ENCODE measurements at regions not wholly inside any gene's neighbourhood (a gene's known extent, or its start where the extent isn't known, plus 50 kb on each side); places are given as distances from the start of the nearest gene placed in this dataset.
"Not testable (repeated sequence)": the region's sequence is repeated elsewhere in the genome, so short reads cannot be mapped to it uniquely, and the experiment has no call there.

DNA sequence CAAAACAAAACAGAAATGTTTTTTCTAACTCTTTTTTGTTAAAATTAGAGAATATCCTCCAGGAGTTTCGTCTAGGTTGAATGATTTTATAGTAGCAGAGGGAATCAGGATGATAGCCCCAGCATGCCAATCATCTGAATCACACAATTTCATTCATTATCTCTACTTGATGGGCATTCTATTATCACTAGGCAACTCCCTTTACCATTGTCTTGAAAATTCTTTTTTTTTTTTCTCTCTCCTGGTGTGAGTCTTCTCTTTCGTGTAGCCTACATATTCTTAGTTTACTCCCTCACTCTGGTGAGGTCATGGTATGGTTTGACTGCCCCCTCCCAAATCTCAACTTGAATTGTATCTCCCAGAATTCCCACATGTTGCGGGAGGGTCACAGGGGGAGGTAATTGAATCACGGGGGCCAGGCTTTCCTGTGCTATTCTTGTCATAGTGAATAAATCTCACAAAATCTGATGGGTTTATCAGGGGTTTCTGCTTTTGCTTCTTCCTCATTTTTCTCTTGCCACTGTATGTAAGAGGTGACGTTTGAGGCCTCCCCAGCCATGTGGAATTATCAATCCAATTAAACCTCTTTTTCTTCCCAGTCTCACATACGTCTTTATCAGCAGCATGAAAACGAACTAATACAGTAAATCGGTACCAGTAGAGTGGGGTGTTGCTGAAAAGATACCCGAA, 105.0 kb downstream of the OTUD1 start:
- no peak for DNase-seq (ENCODE audit: low read depth, low spot score)

DNA sequence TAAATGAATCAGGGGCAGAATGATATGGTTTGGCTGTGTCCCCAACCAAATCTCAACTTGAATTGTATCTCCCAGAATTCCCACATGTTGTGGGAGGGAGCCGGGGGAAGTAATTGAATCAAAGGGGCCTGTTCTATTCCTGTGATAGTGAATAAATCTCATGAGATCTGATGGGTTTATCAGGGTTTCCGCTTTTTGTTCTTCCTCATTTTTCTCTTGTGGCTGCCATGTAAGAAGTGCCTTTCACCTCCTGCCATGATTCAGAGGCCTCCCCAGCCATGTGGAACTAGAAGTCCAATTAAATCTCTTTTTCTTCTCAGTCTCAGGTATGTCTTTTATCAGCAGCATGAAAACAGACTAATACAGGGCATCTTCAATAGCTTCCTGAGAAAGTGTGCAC, 107.0 kb downstream of the OTUD1 start:
- not testable (repeated sequence) for DNase-seq (ENCODE audit: low read depth, low spot score)

DNA sequence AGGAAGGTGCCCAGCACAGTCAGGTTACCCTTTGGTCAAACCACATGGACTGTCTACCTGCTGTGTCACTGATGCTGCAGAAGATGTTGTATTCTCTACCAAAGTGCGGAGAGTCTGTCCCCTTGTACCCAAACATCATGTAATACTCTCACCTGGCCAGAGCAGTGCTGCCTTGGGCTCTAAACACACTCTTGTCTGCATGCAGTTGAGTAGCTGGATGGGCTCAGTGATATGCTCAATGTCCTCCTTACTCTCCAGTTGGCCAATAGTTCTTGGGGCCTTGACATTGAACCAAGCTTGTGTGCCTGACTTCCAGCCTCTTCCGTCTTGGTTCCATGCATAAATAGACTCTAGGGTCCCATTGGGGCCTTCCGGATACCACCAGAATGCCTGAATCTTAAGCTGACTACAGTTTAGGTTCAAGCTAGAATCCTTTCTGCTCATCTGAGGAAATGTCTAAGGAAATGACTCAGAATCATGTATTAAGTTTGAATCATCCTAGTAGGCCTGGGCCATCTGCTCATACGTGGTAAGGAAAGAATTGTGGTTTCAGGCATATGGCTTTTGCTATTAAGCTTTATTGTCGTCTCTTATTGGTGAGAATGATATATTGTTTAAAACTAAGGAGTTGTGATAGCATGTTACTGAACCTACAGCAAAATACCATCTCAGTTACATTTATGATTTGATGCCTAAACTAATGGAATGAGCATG, 118.0 kb downstream of the OTUD1 start:
- DNase-seq (ENCODE audit: low read depth, low spot score) = no peak

DNA sequence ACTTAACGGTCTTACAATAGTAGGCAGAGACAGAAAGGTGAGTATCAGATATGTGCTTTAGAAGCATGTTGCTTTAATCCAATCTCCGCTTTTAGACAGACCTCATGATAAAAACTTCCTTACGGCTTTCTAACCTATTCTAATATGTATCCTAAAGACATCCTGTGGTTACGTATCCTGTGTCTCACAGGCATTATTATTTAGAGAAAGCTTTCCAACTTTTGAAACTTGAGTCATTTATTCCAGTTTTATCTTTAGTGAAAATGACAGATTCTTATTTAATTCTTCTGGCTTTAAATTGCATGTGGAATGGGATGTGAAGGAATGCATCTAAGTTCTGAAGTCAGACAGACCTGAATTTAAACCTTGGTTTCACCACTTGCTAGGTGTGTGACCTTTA, 118.9 kb downstream of the OTUD1 start:
- DNase-seq (ENCODE audit: low read depth, low spot score) = no peak

DNA sequence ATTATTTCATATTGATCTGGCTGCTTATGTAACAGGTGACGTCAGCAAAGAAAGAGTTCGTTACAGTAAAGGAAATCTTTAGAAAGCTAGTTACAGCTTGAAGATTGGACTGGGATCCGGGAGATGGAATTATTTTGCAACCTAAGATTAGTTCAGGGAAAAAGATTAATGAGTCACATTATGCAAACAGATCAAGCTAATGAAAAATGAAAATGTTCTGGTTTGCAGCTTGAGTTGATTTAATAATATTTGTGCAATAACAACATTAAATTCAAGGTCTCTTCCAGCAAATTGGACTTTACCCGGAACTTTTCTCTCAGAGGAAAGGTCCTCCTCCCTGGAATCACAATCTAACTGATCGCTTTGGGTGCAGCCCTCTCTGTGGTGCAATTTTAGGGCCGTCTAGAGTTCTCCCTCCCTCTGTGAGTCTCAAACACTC, 119.5 kb downstream of the OTUD1 start:
- no peak for DNase-seq (ENCODE audit: low read depth, low spot score)

DNA sequence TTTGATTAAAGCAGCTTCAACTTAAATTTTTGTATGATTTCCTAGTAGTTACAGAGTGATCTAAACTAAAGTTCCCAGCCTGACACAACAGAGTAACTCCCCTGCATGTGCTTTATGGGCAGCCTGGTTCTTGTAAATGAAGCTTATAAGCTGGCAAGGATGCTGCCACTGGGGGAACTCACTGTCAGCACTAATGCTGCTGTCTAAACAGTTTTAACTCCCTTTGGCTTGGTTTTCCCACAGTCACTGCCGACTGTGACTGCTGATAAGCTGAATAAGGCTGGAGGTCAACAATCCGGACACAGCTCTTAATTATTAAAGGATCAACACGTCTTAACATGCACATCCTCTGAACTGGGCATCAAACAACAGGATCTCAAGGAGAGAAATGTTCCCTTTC, 130.1 kb downstream of the OTUD1 start:
- DNase-seq (ENCODE audit: low read depth, low spot score) = no peak

DNA sequence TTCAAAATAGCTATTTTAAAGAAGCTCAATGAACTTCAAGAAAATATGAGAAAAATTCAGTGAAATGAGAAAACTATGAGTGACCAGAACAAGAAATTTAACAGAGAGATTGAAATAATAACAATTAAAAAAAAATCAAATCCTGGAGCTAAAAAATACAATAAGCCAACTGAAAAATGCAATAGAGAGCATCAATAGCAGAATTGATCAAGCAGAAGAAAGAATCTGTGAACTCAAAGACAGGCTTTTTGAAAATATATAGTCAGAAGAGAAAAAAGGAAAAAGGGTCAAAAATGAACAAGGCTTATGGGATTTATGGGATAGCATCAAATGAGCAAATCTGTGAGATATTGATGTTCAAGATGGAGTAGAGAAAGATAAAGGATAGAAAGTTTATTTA, 133.0 kb downstream of the OTUD1 start:
- DNase-seq (ENCODE audit: low read depth, low spot score) = no peak

DNA sequence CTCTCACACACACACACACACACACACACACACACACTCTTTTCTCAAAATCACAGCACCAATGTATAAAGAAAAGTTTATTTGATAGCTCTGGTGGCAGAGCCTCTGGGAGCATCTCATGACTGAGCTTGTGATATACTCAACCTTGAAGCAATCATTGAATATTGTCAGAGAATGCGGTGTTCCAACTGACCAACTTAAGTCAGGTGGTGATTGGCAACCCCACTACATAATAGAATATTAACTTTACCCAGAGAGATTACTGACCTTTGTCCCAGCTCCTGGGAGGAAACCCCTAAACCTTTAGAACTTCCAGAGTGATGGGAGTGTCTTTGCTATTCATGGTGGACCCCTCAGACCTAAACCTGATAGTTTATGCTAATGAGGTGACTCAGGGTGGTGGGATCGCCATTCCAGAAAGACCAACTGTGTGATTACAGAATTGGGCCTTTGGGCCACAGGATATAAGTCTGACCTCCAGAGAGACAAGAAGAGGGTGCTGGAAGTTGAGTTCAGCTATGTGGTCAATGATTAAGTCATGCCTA, 143.1 kb downstream of the OTUD1 start:
- DNase-seq (ENCODE audit: low read depth, low spot score) = no peak

DNA sequence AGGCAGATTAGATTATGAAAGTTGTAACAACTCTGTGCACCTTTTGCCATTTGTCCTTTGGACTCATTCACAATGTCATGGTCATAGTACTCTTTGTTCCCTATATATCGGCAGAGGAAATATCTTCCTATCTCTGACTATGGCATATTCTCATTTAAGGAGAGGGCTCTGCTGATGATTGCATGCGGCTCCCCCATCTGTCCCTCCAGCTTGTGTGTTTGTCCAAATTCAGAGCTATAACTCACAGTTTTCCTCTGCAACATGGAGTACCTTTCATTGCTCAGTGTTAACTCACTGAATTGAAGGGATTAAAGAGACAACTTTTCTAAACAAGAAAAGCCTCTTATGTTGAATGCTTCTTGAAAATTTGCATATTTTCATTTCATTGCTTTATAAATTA, 145.5 kb downstream of the OTUD1 start:
- no peak for DNase-seq (ENCODE audit: low read depth, low spot score)

DNA sequence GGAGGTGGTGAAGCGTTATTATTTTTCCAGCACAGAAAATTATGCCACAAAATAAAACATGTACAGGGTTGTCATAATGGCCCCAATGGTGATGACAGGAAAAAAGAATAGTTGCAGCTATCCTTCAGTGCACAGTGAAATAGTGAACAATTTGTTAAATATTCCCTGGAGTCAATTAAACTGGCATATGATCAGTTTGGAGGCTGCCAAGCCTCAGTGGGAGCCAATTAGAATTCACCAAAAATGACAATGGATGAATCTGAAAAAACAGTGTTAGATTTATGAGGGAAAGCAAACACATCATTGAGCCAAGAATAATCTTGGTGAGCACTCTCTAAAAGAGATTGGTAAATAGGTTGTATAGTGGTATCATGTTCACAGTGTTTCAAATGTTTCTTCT, 146.3 kb downstream of the OTUD1 start:
- DNase-seq (ENCODE audit: low read depth, low spot score) = no peak

DNA sequence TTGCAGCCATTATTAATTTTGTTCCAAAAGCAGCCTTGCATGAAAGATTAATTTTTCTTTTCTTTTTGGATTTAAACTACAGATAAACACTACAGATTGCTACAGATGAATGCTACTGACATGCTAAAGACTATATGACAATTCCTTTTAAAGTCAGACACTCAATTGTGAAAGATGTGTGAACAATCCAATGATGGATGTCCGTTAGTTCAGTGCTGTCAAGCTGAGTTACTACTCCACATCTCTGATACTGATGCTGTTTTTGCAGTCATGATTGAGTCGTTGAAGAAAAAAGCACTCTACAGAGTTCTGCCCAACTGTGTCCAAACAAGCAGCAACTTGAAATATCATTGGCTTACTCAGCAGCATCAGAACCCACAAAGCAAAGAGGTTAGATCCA, 146.8 kb downstream of the OTUD1 start:
- DNase-seq (ENCODE audit: low read depth, low spot score) = no peak

DNA sequence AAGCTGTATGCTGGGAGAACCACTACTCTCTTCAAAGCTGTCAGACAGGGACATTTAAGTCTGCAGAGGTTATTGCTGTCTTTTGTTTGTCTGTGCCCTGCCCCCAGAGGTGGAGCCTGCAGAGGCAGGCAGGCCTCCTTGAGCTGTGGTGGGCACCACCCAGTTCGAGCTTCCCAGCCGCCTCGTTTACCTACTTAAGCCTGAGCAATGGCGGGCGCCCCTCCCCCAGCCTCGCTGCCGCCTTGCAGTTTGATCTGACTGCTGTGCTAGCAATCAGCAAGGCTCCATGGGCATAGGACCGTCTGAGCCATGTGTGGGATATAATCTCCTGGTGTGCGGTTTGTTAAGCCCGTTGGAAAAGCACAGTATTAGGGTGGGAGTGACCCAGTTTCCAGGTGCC, 156.4 kb downstream of the OTUD1 start:
- DNase-seq (ENCODE audit: low read depth, low spot score) = not testable (repeated sequence)

DNA sequence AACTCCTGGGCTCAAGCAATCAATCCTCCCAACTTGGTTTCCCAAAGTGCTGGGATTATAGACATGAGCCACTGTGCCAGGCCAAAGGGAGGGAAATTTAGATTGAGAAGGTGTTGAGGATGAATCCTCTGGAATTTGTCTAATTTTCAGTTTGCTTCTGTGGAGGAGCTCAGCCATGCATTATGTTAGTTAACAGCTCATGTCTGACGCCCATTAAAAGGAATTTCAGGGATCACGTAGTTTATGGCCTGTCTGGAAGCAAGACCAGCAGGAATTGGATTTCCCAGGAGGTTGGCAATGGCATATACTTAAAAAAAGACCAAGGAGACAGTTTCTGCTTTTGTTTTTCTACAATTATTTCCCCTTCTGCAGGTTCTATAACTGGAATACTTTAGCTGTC, 165.7 kb downstream of the OTUD1 start:
- DNase-seq (ENCODE audit: low read depth, low spot score) = no peak

DNA sequence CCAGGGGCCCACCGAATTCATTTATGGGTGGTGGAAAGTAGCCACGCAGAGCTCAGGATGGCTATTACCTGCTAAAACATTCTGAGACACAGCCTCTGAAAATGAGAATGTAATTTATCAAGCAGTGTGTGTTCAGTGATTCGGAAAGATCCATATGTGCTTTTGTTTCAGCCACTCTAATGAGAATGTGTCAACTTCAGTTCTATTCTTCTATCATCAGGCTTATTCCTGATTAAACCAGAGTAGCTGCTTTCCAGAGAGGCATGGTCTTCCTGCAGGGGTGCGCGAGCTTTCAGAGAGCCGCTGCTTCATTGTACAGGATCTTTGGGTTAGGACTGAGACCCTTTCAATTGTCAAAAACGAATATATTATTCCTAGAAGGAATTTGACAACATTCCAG, 167.6 kb downstream of the OTUD1 start:
- DNase-seq (ENCODE audit: low read depth, low spot score) = no peak

DNA sequence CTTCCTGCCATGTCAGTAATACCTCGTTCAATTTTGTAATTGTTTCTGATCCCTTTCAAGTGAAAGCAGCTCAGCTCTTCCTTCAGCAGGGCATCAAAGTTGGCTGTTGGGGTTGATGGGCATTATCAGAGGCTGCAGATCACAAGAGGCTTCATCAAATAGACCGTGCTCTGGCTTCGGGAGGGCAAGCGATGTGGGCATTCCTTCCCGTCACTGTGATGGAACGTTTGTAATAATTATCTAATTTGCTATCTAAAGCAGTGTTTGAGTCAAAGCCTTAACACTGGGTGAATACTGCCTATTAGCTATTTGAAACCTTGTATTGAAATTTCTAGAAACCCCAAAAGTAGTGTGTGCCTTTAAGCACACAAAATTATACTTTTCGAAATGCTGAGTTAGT, 170.1 kb downstream of the OTUD1 start:
- no peak for DNase-seq (ENCODE audit: low read depth, low spot score)

DNA sequence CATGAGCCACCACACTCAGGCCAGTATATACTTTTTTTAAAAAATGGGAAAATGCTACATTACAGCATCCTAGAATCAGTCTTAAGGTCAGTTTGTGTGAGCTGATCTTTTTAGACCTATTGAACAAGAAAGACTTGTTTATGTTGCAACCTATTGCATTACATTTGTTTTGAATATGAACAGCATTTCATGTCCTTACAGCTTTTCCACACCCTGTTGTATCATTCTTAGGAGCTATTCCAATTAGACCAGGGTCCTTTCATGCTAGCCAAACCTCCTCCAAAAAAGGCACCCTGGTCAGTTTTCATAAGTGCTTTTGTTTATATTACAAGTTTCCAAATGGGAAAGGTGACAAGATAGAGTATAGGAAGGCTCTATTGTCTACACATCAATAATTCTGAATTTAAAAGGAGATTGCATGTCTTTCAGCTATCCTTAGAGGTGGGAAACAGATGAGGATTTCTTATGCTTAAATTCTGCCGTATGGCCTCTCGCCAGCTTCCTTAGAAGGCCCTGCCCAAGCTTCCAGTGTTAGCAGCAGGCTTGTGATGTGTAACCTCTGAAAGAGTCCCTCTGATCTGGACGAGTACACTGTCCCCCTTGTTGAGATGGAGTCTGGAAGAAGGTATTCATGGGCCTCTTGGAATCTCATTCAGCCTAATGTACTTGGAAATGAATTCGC, 171.9 kb downstream of the OTUD1 start:
- DNase-seq (ENCODE audit: low read depth, low spot score) = no peak

DNA sequence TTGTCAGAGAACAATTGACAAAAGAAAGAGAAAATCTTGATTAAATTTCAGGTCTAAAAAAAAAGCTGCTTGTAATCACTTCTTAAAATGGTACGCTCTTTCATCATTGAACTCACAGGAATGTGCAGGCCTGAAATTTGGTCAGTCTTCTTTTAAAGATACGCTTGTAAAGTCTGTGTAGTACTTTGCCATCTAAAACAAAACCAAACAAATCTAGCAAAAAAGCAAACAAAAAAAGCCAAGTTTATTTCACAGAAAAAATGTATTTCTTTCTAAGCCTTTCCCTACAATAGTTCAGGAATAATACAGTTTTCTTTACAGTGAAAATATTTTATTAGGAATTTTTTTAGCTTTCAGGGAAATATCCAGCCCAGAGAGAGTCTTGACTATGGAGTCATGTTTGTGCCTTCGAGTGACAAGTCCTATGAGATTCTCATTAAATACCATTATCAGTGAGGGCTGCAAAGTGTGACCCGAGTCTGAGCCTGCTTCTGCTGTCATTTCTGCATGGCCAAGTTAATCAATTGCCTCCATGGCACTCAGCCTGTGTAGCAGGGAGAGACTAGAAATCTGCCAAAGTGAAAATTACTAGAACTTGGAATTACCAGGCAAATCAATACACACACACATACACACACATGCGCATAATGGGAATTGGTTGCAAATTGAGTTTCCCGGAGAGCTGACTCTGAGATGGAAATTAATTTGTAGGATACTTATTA, 172.6 kb downstream of the OTUD1 start:
- no peak for DNase-seq (ENCODE audit: low read depth, low spot score)

DNA sequence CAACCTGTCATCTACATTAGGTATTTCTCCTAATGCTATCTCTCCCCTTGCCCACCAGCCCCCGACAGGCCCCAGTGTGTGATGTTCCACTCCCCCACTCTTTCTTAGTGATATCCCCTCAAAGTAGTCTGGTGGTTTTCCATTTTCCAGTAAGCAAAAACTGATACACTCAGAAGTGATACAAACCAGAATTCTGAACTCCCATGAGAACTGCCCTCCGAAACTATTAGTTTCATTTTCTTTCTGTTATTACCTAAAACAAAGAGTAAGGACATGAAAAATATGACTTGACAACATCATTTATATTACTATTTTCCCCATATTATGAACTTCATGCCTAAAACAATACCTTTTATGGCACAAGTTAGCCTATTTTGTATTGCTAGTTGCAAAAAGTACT, 175.0 kb downstream of the OTUD1 start:
- DNase-seq (ENCODE audit: low read depth, low spot score) = no peak

DNA sequence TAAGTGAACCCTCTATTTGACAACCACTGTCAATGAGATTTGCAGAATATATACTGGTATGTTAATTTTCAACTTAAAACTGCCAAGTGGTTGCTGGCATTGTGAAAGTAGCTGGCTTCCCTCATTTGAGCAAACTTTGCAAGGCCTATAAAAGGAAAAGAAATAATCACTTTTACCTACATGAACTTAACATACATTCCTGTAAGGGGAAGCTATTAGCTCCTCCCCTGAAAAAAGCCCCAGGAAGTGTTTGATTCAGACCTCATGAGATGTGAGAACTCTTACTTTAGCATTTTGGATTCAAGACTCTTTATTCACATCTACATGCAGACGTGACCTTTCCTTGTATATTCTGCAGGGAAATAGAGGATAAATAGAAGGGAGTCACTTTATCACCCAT, 175.6 kb downstream of the OTUD1 start:
- no peak for DNase-seq (ENCODE audit: low read depth, low spot score)

DNA sequence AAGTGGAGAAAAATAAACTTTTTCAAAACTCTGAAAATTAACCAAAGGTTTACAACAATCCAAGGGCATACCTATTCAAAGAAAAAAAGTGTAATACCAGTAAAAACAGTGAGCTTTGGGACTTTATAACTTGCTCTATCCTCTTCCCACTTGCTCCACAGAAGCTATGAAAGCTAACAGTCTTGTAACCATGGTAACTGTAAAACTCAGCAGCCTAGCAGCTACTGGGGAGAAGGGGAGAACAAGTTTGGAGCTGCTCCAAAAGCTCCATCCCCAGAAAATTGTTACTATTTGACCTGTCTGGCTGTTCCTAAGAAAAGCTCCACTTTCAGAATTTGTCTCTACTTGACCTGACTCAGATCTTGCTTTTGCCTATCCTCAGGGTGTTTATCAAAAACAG, 191.5 kb downstream of the OTUD1 start:
- peak; percentile 1 for DNase-seq (ENCODE audit: low read depth, low spot score)

DNA sequence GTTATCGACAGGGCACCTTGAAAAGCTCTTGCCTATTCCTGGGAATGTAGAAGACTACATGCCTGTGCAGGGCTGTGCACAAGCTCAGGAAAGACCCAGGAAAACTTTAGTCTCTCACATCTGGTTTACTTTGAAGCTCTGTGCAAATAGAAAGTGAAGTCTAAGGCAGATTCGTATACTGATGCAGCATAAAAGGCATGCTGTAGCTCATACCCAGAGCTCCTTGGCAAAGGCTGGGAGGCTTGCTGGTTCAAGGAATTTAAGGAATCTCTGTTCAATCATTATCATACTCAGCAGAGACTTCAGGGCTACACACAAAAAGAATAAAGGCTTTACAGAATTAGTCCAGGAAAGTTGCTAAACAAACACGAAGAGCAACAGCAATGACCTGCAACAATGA, 192.0 kb downstream of the OTUD1 start:
- peak; percentile 57 for DNase-seq (ENCODE audit: low read depth, low spot score)
